SKM-1 (cell line): ENCODE measurements at regions not wholly inside any gene's neighbourhood (a gene's known extent, or its start where the extent isn't known, plus 50 kb on each side); places are given as distances from the start of the nearest gene placed in this dataset.

ENCODE experiments used
- DNase-seq: peaks from one replicate; lab custom pipeline; 2025; ENCODE audit not compliant: unreplicated experiment; lab: John Stamatoyannopoulos, UW

DNA sequence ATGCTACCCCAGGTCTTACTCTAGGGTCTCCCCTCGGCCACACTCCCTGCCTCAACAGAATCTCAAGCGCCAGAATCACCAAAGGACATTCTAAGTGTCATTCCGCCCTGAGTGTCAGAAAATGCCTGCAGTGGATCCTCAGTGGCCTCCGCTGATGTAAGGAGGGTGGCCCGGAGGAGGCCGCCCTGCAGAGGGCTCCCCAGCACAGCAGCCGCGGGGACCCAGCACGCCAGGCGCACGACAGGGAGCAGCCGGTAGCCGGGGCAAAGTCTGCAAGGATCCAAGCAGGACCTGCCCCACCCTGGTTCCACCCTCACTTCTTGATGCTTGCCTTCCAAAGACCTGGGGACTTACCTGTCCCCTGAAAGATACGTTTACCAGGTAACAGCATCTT lies 54.2 kb upstream of the ID2 start:
- no peak for DNase-seq

DNA sequence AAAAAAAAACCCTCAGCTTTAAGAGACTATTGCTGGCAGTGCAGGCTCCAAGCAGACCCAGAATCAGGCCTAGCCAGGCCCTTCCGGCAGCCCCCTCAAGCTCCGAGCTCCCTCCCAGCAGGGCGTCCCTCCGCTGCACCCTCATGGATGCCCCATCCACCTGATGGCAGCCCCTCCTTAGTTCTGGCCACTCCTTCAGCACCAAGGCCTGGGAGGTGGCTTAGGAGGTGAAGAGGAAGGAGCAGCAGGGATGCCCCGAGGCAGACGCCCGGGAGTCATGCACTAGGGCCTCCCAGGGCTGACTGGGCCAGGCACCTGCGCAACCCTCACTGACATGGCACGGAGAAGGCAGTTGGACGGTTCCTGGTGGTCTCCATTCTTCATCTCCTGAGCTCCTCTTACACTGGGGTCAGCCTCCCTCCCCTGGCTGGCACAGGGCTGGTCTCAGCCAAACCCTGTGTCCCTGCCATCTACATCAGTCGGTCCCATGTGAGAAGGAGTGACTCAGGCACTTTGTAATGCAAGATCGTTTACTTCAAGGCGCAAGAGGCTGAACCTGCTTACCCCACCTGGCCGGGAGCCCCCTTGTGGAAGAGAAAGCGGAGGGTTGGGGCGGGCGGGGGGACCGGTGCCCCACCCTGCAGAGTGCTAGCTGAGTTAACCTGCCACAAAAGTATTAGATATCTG lies 53.5 kb upstream of the ID2 start:
- DNase-seq, result no peak

DNA sequence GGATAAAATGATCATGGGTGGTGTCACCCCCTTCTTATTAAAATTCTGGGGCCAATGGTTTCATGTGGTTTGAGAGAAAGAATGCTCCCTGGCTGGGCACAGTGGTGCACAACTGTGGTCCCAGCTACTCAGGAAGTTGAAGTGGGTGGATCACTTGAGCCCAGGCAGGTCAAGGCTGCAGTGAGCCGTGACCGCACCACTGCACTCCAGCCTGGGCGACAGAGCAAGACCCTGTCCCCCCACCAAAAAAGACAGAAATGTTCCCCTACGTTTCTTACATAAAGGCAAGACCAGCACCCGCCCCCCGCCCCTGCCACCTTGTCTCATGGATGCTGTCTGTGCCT lies 53.0 kb upstream of the ID2 start:
- no peak for DNase-seq

DNA sequence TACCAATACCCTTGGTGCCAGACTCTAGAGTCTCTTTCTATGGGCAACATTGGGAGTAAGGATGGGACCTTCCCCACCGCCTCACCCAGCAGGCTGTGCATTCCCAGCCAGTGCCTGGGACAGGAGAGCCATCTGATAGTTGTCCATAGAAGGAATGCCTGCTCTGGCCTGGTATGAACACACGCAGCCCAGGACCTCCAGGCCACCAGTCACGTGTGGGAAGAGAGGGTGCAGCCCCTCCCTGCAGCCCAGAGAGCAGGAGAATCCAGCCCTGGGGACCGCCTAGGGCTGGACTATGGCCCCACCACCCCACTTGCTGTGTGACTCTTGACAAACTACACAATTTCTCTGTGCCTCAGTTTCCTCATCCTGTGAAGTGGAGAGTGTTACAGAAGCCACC lies 52.5 kb upstream of the ID2 start:
- no peak for DNase-seq

DNA sequence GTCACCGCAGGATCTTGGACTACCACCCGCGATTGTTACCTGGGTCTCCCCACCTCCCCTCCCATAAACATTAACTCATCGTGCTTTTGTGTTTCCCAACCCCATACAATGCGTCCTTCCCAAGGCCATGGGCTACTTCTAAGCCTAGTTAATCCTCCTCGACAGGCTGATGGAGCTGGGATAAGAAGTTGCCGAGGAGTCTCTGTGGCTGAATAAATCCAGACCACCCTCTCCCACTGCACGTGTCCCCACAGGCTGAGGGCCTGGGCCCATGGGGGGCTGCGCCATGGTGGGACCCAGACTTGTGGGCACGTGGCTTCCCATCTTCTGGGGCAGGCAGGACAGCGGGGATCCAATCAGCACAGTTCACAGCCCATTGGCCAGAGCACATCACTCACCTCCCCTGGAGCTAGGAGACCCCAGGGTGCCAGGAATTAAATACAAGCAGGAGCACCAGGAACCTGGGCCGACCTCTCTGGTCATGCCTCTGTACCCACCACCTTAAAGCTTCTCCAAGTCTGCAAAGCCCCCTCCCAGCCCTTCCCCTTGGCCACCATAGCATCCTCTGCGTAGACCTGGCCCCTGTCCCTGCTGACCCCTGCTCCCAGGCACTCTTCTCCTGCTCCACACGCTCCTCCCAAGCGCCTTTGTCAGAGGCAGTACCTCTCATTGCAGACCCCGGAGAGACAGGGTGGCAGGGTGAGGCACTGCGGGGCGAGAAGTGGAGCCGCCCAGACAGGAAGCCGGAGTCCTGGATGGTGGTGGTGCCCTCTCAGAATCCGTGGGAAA lies 51.0 kb upstream of the ID2 start:
- no peak for DNase-seq

DNA sequence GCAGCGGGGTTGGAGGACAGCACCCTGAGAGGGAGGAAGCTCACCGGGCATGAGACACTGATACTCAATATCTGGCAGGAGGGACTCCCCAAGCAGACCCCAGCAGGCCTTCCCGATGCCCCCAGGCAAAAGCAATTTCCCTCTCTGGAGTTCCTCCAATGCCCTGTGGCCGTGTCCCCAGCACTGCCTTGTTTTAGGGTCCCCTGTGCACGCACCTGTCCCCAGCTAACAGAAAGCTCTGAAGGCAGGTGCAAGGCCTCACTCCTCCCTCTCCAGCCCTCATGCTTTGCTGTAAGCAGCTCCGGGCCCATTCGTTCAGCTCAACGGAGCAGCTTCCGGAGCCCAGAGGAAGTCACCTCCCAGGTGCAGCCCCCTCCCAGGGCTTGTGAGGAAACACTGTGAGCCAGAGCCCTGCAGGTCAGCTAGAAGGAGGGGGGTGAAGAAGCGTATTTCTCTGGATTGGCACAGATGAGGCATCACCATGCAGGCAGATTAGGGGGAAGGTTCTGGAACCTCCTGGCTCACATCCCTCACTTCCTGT lies 50.3 kb upstream of the ID2 start:
- no peak for DNase-seq
